NCI-H82 (cell line): ENCODE measurements at regions not wholly inside any gene's neighbourhood (a gene's known extent, or its start where the extent isn't known, plus 50 kb on each side); places are given as distances from the start of the nearest gene placed in this dataset.
A peak's percentile ranks its signal among the peaks of the same experiment; 100 is the strongest.

Experiments used
- DNase-seq: peaks from one replicate; lab custom pipeline; 2025; lab: John Stamatoyannopoulos, UW

DNA sequence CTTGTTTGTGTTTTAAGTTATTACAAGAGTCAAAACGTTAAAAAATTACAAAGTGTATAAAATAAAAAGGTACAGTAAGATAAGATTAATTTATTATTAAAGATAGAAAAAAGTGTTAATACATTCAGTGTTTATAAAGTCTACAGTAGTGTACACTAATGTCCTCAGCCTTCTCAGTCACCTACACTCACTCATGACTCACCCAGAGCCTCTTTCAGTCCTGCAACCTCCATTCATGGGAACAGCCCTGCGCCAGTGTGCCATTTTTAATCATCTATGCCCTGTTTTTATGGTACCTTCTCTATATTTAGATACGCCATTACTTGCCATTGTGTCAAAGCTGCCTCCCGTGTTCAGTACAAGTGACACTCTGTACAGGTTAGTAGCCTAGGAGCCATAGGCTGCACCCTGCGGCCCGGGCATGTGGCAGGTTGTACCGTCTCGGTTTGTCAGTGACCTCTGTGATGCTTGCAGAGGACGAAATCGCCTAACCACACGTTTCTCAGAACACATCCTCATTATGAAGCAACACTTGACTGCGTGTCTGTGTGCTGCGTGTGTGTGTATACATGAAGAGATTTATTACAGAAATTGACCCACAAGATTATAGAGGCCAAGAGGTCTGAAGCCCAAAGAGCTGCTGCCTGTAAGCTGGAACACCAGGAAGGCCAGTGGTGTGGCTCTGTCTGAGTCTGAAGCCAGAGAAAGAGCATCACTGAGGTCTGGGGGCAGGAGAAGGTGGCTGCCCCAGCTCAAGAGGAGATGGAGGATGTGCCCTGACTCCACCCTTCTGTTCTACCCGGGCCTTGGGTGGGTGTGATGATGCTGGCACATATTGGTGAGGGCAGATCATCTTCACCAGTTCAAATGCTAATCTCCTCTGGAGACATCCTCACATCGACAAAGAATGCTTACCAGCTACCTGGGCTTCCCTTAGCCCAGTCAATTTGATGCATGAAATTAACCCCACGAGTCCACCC lies 116.6 kb upstream of the C14orf180 start:
- DNase-seq: no peak

DNA sequence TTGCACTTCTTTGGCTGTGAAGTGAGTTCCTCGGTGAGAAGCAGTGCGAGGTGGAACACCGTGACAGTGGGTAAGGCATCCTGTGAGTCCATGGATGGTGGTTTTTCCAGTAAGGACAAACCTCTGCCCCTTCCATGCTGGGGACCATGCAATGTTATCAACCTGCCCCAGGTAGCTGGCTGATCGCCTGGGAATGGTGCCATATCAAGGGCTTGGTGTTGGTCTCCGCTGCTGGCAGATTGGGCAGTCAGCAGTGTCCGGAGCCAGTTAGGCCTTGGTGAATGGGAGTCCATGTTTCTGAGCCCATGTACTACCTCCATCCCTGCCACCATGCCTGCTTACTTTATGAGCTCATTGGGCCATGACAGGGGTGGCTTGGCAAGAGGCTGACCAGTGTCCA lies 114.7 kb upstream of the C14orf180 start:
- no peak for DNase-seq

DNA sequence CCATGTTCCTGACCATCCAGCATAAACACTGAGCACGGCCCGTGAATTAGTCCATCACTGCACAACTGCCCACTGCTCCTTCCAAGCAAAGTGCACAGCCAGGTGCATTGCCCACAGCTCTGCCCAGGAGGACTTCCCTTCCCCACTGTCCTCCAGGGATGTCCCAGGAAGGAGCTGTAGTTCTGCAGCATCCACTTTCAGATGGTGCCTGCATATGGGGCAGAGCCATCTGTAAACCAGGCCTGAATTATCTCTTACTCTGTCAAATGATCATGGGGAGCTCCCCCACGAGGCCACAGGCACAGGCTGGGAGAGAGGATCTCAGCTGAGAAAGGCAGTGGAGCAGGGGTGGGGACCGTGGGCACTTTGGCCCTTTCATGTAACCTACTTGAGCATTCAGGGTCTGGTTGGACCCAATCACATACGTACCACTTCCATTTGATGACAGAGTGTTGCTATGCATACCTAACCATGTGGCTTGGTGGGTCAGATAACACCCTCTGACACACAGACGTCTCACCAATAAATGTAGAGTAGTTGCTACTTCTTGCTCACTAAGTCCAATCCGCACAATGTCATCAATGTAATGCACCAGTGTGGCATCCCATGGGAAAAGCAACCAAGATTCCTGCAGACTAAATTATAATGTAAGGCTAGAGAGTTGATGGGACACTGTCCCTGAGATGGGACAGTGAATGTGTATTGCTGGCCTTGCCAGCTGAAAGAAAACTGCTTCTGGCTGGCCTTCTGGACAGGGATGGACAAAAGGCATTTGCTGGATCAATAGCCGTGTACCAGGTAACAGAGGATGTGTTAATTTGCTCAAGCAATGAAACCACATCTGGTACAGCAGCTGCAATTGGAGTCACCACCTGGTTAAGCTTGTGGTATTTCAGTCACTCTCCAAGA lies 113.8 kb upstream of the C14orf180 start:
- no peak for DNase-seq

DNA sequence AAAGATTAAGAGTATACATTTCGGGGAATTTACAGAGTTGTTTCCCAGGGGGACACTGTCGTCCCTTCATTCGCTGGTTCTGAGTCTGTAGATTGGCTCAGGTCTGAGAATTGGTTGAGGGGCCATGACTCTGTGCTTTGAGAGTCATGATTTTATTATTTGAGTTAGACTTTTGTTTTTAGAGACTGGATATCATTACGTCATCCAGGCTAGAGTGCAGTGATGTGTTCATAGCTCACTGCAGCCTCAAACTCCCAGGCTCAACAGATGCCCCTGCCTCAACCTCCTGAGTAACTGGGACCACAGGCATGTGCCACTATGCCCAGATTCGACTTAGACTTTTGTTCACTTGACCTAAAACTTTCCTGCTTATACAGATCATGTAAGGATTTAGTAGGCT lies 112.3 kb upstream of the C14orf180 start:
- DNase-seq: no peak

DNA sequence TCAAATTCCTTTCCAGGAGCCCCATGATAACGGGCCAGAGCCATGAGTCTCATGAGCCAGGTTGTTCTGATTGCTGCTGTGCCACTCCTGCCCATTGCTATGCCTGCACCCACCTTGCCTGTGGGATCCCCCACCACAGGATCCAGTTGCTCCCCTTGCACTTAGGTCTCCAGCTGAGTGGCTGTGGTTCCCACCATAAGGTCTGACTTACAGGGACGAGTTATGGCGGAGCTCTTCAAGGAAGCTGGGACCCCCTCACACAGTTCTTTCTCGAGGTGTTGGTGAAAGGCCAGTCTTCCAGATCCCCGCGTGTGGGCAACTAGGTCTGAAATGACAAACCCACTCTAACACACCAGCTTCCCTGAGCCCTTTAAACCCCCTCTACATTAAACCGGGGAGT lies 111.9 kb upstream of the C14orf180 start:
- no peak for DNase-seq

DNA sequence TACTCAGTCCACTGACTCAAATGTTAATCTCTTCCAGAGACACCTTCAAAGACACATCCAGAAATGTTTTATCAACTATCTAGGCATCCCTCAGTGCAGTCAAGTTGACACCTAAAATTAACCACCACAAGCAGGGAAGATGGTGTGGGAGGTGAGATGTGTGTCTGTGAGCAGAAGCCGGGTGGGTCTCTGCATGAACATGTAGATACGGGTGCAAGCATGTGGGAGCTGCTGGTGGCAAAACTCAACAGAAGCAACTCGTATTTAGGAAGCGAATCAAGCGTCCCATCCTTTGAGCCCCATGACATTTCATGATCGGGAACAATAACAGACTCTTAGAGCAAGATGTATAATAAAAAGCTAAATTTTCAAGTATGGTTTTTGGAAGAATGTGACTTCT lies 110.0 kb upstream of the C14orf180 start:
- no peak for DNase-seq

DNA sequence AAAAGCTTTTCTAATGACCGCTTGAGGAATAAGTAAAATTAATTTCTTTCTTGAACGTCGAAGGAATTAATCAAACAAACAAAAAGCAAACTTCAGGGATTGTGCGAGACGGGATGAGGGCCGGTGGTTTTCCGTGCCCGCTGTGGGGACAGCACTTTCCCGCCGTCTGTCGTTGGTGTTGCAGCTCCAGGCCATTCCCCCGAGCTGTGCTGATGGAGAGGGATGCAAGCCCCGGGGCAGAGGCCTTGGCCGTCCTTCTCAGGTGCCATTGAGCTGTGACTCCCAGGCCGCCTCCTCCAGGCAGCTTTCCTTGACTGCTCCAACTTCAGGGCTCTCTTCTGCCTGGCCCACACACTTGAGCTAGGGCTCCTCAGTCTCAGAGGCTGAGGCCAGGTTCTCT lies 109.0 kb upstream of the C14orf180 start:
- DNase-seq: no peak

DNA sequence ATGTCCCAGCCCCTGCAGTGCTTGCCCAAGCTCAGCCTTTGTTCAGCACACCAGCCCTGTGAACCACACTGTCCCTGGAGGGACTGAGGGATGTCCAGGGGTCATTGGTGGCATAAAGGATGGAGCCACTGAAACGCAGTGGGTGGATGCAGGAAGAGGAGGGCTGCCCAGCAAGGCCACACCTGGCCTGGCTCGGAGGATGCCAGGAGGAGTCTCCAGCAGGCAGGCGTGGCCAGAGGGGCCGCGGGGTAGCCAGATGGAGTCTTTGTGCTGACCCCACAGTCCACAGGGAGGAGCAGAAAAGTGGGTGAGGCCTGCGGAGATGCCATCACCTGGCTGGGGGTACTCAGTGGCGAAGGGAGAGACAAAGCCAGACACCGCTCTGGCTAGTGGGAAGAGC lies 108.5 kb upstream of the C14orf180 start:
- DNase-seq: no peak

DNA sequence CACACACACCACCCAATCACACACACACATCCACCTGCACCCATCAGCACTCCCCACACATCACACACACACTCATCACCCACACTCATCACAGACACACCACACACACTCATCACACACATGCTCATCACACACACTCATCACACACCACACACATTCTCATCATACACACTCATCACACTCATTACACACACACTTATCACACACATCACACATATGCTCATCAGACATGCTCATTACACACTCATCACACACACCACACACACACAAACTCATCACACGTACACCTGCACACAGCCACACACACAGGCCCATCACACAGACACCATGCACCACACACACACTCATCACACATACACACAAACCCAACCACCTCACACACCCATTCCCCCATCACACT lies 107.5 kb upstream of the C14orf180 start:
- no peak for DNase-seq

DNA sequence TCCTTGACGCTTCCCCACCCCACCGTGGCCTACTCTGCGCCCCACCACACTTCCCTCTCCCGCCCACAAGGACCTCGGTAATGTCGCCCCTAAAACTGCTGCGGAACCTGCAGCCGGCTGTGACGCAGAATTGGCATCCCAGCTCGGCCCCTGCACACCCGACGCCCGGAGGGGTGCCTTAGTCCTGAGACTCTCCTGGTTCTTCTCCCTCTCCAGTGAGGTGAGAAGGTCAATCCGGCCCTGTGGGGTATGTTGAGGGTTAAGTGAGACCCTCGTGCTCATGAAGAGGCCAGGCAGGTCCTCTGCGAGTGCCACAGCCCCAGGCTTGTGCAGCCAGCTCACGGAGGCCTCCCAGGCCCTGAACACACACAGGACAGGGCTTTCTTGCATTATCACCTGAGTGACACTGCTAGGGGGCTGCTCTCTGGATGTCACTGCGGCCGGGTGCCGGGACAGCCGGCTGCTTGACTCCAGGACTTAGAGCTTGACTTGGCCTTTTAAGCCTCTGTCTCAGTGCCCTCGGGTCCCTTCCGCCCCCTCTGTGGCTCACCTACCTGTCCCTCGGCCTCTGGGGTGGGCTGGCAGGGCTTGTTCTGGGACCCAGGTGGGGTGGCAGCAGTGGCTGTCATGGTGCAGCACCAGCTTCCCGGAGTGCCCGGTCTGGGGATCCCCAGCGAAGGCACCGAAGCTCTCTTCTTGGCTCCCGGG lies 106.9 kb upstream of the C14orf180 start:
- DNase-seq: no peak

DNA sequence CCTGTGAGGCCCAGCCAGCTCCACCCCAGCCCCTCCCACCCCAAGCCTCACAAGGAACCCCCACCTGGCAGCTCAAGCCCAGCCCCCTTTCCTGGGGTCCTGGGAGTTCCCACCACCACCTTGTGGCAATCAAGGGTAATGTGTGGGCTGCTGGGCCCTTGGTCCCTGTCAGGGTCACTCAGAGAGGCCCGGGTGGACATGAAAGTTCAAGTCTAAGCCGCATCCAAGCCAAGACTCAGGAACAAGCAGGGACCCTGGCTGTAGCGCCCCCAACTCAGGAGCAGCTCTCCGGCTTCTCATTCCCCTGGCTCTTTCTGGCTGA lies 106.4 kb upstream of the C14orf180 start:
- DNase-seq: peak; percentile 25

DNA sequence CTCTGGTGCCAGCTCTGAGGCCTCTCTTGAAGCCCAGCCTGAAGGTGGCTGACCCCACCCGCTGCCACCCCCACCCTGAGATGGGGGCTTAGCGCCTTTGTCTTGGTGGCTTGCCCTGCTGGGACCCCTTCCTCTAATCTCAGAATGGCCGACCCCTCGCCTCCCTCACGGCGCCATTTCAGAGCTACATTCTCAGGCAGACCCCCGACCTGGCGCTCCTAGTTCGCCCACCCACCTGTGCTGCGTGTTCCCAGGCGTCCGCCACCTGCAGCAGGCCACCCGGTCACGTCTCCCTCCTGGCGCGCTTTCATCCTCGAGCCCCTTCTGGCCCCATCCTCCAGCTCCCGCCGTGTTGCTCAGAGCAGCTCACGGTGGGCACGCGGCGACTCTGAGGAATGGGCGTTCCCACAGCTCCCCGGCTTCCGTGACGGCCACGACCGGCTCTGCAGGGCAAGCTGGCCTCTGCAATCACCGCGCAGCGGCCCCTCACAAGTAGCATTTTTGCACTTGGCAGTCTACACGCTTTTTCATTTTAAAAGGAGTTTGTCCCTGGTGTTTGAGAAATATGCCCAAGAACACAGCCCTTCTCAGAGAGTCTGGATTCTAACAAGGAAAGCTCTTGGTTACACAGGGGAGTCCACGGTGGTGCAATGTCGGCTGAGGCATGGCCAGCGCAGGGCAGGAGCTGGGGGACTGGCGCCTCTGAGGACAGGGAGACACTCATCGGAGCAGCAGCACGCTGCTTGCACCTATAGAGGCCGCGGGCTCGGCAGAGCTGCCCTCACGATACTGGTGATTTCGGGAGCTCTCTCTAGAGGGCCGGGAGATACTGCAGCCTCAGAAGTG lies 105.7 kb upstream of the C14orf180 start:
- no peak for DNase-seq

DNA sequence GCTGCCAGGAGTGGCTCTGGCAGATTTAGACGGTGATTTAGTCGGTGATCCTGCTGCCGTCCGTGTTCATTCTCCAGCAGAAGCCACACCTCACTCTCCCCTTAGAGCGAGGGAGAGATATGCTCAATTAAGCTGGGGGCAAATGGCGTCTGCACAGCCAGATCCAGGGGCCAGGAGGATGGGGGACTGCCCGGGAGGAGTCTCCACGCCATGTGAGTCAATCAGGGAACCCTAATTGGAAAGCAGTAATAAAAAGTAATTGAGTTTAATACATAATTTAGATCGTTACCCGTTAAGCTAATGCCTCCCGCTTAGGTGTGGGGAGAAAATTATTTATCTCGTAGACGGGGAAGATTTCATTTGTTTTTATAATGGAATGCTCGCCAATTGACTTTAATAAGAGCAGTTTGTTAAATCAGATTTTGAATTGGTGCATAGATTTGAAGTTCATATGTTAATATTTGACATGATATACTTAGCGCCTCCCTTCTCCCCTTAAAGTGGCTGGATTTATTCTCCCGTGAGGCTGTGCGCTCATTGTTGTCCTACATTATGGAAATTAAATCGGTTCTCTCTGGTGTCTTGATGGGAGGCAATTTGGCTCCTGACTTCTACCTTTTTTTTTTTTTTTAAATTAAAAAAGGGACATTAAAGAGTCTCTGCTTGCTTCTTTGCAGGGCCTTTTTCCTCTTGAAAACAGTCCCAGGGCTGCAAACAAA lies 104.9 kb upstream of the C14orf180 start:
- no peak for DNase-seq

DNA sequence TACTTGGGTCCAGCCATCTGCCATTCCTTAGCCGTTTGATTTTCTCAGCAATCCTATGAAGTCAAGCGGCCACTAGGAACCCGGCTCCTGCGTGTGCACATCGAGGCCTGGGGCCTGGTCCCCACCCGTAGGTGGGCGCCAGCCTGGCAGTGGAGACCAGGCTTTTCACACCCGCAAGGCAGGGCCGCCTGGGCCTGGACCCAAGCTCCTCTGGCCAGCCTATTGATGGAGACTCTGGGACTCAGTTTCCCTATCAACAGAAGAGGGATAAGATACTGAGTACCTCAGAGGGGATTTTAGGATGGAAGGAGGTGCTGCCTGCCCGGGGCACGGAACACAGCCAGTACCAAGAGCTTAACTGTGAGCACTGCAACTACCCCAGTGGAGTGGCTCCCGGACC lies 104.3 kb upstream of the C14orf180 start:
- no peak for DNase-seq

DNA sequence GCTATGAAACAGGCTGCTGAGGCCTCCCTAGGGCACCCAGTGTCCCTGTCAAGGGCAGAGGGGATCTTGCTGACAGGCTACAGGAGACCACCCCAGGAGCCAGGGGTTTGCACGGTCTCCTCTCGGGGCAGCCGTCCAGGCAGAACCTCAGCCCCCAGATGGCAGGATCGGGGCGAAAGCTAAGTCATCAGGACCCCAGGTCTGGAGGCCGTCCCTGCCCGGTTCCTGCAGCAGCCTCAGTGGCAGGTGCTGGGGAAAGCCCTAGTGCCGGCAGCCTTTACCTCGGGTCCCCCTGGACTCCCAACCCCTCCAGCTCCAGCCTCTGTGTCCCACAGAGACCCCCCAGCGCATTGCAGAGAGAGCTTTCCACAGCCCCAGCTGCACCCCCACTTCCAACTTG lies 103.8 kb upstream of the C14orf180 start:
- DNase-seq: no peak

DNA sequence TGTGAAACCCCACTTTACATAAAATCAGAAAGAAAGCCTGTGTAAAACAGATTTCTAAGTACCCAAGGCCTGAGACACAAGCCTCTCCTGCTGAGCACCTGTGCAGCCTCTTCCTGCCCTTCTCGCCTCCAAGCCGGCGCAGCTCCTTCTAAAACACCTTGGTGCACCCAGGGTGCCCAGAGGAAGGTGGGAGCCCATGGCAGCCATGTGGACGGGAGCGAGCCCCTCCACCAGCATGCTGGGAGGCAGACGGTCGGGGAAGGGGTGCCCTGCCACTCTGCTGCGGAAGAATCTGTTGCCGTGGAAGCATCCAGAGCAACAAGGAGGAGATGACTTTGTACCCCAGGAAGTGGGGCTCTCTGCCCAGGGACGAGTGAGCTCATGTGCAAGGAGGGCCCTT lies 103.1 kb upstream of the C14orf180 start:
- DNase-seq: no peak

DNA sequence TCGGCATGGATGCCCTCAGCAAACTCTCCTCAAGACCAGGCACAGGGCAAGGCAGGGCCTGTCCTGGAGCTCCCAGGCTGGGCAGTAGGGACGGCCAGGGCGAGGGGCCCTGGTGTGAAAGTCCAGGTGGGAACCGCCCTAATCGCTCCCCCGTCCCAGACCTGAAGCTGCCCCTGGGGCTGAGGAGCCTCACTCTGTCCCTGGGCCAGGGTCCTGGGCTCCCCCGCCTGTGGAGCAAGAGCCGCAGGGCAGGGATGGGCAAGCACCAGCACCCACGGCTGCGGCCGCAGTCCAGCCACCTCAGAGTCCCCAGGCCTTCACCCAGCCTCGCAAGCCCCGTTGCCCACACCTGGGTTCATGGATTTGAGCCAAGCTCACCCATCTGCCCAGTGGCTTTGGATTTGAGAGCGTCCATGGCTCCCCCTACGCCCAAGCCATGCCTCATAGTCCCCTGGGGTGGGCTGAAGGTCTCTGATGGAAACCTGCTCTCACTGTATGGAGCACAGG lies 102.4 kb upstream of the C14orf180 start:
- no peak for DNase-seq

DNA sequence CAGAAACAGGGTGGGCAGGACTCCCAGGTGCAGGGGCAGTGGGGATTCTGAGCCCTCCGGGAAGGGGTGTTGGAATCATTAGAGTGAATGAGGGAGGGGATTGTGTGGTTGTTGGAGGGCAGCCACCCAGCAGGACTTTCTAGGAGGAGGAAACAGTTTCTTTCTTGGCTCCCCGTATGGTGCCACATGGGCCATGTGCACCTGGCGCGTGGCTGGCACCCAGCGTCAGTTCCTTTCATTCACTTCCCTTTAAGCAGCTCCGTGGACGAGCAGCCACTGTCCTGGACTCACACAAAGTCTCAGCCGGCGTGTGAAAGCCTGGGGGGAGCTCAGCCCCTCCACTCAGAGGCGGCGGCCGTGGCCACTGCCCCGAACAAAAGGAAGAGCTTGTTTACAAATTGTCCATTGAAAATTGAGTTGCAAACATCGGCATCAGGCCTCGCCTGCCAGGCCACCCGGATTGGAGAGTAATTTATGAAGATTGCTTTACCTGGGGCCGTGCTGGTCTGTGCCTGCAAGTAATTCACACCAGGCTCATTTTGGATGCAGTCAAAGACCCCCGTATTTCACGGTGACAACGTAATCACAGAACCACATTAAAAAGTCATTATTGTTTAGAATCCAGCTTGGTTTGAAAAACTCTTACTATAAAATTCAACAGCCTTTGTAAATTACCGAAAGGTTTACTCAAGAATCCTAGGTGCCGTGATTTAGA lies 101.7 kb upstream of the C14orf180 start:
- DNase-seq: no peak

DNA sequence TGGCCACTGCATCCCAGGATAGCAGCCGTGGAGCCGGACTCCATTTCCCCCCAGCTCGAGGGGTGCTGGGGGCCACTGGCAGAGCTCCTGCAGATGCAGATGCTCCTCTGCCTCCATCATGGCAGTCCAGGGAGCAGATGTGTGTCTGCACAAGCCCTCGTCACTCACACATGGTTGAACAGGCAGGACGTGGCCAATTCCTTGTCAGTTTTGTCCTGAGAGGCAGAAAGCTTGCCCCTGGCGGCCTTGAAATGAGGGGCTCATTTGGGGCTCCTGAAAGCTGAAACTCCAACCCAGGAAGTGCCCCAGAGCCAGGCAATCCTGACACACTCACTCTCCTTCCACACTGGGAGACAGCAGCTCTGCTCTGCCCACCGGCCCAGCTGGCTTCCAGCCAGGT lies 100.9 kb upstream of the C14orf180 start:
- DNase-seq: no peak

DNA sequence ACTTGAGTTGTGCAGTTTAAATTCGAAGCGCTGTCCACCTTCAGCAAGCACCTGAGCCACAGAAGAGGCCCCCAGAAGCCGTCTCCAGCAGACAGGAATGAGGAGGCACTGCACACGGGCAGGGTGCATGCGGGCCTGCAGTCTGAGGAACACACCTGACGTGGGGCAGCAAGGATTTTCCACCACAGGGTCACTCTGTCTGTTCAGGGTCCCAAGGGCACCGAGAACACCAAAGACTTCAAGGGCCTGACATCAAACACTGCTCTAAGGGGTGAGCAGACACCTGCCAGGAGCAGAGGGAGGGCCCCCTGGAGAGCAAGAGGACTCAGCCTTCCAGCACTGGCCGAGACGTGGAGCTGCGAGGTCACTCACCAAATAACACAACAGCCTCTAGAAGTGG lies 99.7 kb upstream of the C14orf180 start:
- no peak for DNase-seq
